Breast epithelium (tissue), 4 donors: ENCODE measurements at regions not wholly inside any gene's neighbourhood (a gene's known extent, or its start where the extent isn't known, plus 50 kb on each side); places are given as distances from the start of the nearest gene placed in this dataset.

Experiments
- DNase-seq, 2 donors: peaks; one replicate each; pipeline ENCODE4 v3.0.0-alpha.2; 2019; ENCODE audit warnings: low spot score in 2 of 2
- H3K27ac ChIP-seq, 2 donors: fragments of 200-600 bp; sonication (generic) in 1 of 2; one replicate each; pipeline ENCODE4 v1.5.1; 2016 to 2019; ENCODE audit warnings: mild to moderate bottlenecking in 1 of 2
- H3K27me3 ChIP-seq, 2 donors: fragments of 200-600 bp; sonication (generic) in 1 of 2; one replicate each; pipeline versions ENCODE4 v1.5.1 to v1.6.0; 2017 to 2019; ENCODE audit warnings: control low read depth in 1 of 2, mild to moderate bottlenecking in 1 of 2
- H3K36me3 ChIP-seq: fragments of 200-600 bp; one replicate; pipeline ENCODE4 v1.5.1; 2019
- H3K4me1 ChIP-seq, 2 donors: fragments of 200-600 bp; sonication (generic); one replicate each; pipeline ENCODE4 v1.5.1; 2016 to 2019; ENCODE audit warnings: control low read depth in 1 of 2
- H3K4me3 ChIP-seq, 3 donors: fragments of 200-600 bp; sonication (generic); 1 replicate in 2 of 3; 2 replicates in 1 of 3; pipeline ENCODE4 v1.5.1; 2016 to 2019; ENCODE audit warnings: mild to moderate bottlenecking in 3 of 3, moderate library complexity in 2 of 3
- H3K9me3 ChIP-seq, 2 donors: fragments of 200-600 bp; sonication (generic) in 1 of 2; one replicate each; pipeline ENCODE4 v1.5.1; 2016 to 2019; ENCODE audit warnings: control low read depth in 1 of 2
- CTCF ChIP-seq, 3 donors: fragments of 450-650 bp; IDR thresholded peaks; one replicate each; pipeline ENCODE4 v1.5.1; 2016 to 2017; ENCODE audit warnings: antibody characterized with exemption in 3 of 3, mild to moderate bottlenecking in 3 of 3, moderate library complexity in 3 of 3
- POLR2A ChIP-seq: fragments of 450-650 bp; IDR thresholded peaks from one replicate; pipeline ENCODE4 v1.6.1; 2016; ENCODE audit warnings: antibody characterized with exemption, mild to moderate bottlenecking, moderate library complexity
- POLR2AphosphoS5 ChIP-seq, 3 donors: sonication (generic); formaldehyde crosslinking; IDR thresholded peaks; one replicate each; pipeline ENCODE4 v1.6.1; 2017; ENCODE audit warnings: antibody characterized with exemption in 3 of 3
- intact Hi-C: fragments of 100-400 bp; cut with DNase I; formaldehyde crosslinking; loops from one replicate; pipeline ENCODE4 v1.15.1; 2023; ENCODE audit warnings: low total_unique reads

GRCh38 chr2:138842341-138842740 lies 62.2 kb upstream of the NXPH2 start:
- Histone ChIP-seq H3K4me1 (no peaks in the 10 kb centered on the region), H3K36me3 (no peaks in the 10 kb centered on the region), H3K27me3 (no peaks in the 10 kb centered on the region), H3K4me3 (no peak overlapping the region), H3K27ac (no peak overlapping the region), H3K9me3 (no peaks in the 10 kb centered on the region)
- no peak for DNase-seq
- TF ChIP-seq POLR2AphosphoS5 (IDR thresholded peaks at IDR 0.05) = no peak
- no peak for TF ChIP-seq POLR2A
- TF ChIP-seq CTCF (IDR thresholded peaks at IDR 0.05) = no peak
- intact Hi-C loops = no loop called here

GRCh38 chr2:138841459-138841858 lies 61.3 kb upstream of the NXPH2 start:
- Histone ChIP-seq H3K36me3 (no peaks in the 10 kb centered on the region), H3K27me3 (no peaks in the 10 kb centered on the region), H3K9me3 (no peaks in the 10 kb centered on the region), H3K4me1 (no peaks in the 10 kb centered on the region), H3K4me3 (no peak overlapping the region), H3K27ac (no peak overlapping the region)
- intact Hi-C loops = no loop called here
- TF ChIP-seq CTCF (IDR thresholded peaks at IDR 0.05) (no peak), POLR2AphosphoS5 (IDR thresholded peaks at IDR 0.05) (no peak), POLR2A (no peak)
- no peak for DNase-seq

- H3K36me3 ChIP-seq = no peaks in the 10 kb centered on the region
- TF ChIP-seq POLR2A = no peak
- TF ChIP-seq CTCF (IDR thresholded peaks at IDR 0.05) = no peak
- TF ChIP-seq POLR2AphosphoS5 (IDR thresholded peaks at IDR 0.05) = no peak
- H3K27me3 ChIP-seq = peaks cover 0 to 3% of the 10 kb centered on the region in 2 donors
- intact Hi-C loops = no loop called here
- H3K4me3 ChIP-seq = no peak overlapping the region
- H3K9me3 ChIP-seq = no peaks in the 10 kb centered on the region
- no peak overlapping the region for H3K27ac ChIP-seq
- no peaks in the 10 kb centered on the region for H3K4me1 ChIP-seq
- no peak for DNase-seq
Measured at GRCh38 chr2:138838851-138839620, 58.8 kb upstream of the NXPH2 start.

GRCh38 chr2:138831691-138832090 lies 51.5 kb upstream of the NXPH2 start:
- no peak for DNase-seq
- Histone ChIP-seq H3K27me3 (peaks cover 0 to 3% of the 10 kb centered on the region in 2 donors), H3K4me3 (no peak overlapping the region), H3K36me3 (no peaks in the 10 kb centered on the region), H3K27ac (no peak overlapping the region), H3K4me1 (no peaks in the 10 kb centered on the region), H3K9me3 (no peaks in the 10 kb centered on the region)
- TF ChIP-seq POLR2AphosphoS5 (IDR thresholded peaks at IDR 0.05) = no peak
- TF ChIP-seq POLR2A = no peak
- TF ChIP-seq CTCF (IDR thresholded peaks at IDR 0.05) = no peak
- intact Hi-C loops = no loop called here

- Histone ChIP-seq H3K27me3 (peaks cover 0 to 3% of the 10 kb centered on the region in 2 donors), H3K9me3 (no peaks in the 10 kb centered on the region), H3K27ac (no peak overlapping the region), H3K36me3 (no peaks in the 10 kb centered on the region), H3K4me1 (no peaks in the 10 kb centered on the region), H3K4me3 (no peak overlapping the region)
- intact Hi-C loops = no loop called here
- no peak for DNase-seq
- TF ChIP-seq CTCF (IDR thresholded peaks at IDR 0.05) (no peak), POLR2A (no peak), POLR2AphosphoS5 (IDR thresholded peaks at IDR 0.05) (no peak)
Measured at GRCh38 chr2:138831154-138831553, 51.0 kb upstream of the NXPH2 start.
